ENCODE measurements at regions not wholly inside any gene's neighbourhood (a gene's known extent, or its start where the extent isn't known, plus 50 kb on each side); places are given as distances from the start of the nearest gene placed in this dataset.

DNA sequence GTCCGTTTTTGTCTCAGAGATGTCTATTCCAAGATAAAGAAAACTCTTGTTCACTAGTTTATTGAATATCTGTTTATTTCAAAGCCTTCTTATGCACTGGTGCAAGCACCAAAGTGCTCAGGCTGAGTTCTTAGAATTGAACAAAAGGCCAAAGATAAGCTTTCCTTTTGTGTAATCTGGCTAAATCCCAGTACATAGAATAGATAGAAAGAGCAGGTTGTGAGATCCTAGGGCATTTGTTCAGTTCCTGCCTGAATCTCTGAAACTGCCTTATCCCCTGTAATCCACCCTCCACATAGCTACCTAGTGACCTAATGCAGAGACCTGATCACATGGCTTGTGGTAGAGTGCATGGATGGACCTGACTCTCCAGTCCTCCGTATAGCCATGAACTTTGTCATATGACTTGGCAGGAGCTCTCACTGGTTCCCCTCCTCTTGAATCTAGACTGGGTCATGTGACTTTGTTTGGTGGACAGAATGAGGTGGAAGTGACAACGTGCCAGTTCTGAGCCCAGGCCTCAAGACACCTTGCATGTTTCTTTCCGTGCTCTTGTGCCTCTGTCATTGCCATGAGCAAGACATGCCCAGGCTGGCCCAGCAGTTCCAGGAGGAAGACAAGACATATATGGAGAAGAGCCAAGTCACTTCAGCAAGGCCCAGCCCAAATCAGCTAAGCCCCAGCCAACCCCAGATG is 139.3 kb upstream of the SHB start:
- no peak overlapping the region for H3K18ac ChIP-seq (ENCODE audit: extremely low read depth, low read length)
- H2BK20ac ChIP-seq (ENCODE audit: low read length) = no peak overlapping the region
- no peak overlapping the region for H2AK5ac ChIP-seq (ENCODE audit: low read depth, low read length)
- H3K4ac ChIP-seq (replicated peaks; ENCODE audit: insufficient read length, low read depth, low read length) = no peak overlapping the region
- H3K4me1 ChIP-seq (replicated peaks in 1 of 4; ENCODE audit: control insufficient read depth in 3 of 4, insufficient read depth in 4 of 4, low read length in 3 of 4) = no peaks in the 10 kb centered on the region
- H2BK15ac ChIP-seq (ENCODE audit: low read length) = no peak overlapping the region
- 82% methylated on average over 4 of the region's 4 CpGs; no CpG with 5 or more reads in 1 of the 2 experiments for WGBS, 2 experiments (ENCODE audit: extremely low coverage in 1 of 2, insufficient coverage in 1 of 2, insufficient read length in 1 of 2, insufficient replicate concordance in 2 of 2, low coverage in 1 of 2, low lambda C conversion rate in 2 of 2, missing lambda C conversion rate in 1 of 2)
- H3K4me2 ChIP-seq (ENCODE audit: insufficient read depth in 1 of 2, low read depth in 2 of 2, low read length in 2 of 2) = no peak overlapping the region
- no peak overlapping the region for H3K9ac ChIP-seq (replicated peaks in 1 of 4; ENCODE audit: extremely low read depth in 1 of 4, low read depth in 3 of 4, low read length in 3 of 4)
- CTCF ChIA-PET (ENCODE audit: partially characterized antibody) = interaction anchor here (0.7 to 2.2 kb wide), 5 partner anchors 17 to 120 kb away, joined by 3 to 6 read pairs (median 4); no protein-coding TSS in a partner anchor
- H3K27me3 ChIP-seq (replicated peaks in 1 of 4; ENCODE audit: control insufficient read depth in 3 of 4, extremely low read depth in 1 of 4, insufficient read depth in 3 of 4, low read length in 3 of 4) = peaks cover 37 to 64% (median 59%) of the 10 kb centered on the region in 4 experiments
- H2BK5ac ChIP-seq (ENCODE audit: low read depth, low read length) = no peak overlapping the region
- H3K27ac ChIP-seq (ENCODE audit: low read depth, low read length) = no peak overlapping the region
- H3K4me3 ChIP-seq (ENCODE audit: extremely low read depth in 1 of 4, insufficient read depth in 2 of 4, low read depth in 3 of 4, low read length in 4 of 4) = no peak overlapping the region
- H3K14ac ChIP-seq (ENCODE audit: insufficient read length) = no peak overlapping the region
- H4K91ac ChIP-seq (replicated peaks; ENCODE audit: insufficient read length, low read length) = no peak overlapping the region
- no peak overlapping the region for H3K56ac ChIP-seq (replicated peaks; ENCODE audit: insufficient read length, low read depth, low read length)
- H4K20me1 ChIP-seq (replicated peaks in 1 of 2; ENCODE audit: control insufficient read depth in 1 of 2, insufficient read depth in 2 of 2, low read length in 2 of 2) = peaks cover 9 to 14% of the 10 kb centered on the region in 2 experiments
- H3K23me2 ChIP-seq (ENCODE audit: low read depth, low read length) = no peaks in the 10 kb centered on the region
- POLR2A ChIA-PET (ENCODE audit: partially characterized antibody) = no interaction called here
- H4K5ac ChIP-seq (ENCODE audit: insufficient read length, low read depth, low read length) = no peak overlapping the region
- no peak overlapping the region for H3K23ac ChIP-seq (ENCODE audit: insufficient read length)
- H3K36me3 ChIP-seq (ENCODE audit: control insufficient read depth in 2 of 4, insufficient read depth in 4 of 4, low read length in 3 of 4) = no peaks in the 10 kb centered on the region
- peaks cover 0 to 2% of the 10 kb centered on the region in 2 experiments; a peak in 1 of 4 replicates for H3K9me3 ChIP-seq (ENCODE audit: insufficient read depth in 2 of 2, low read depth in 1 of 2, low read length in 1 of 2)
- no peak overlapping the region for H2AFZ ChIP-seq (ENCODE audit: low read length)
- H2BK12ac ChIP-seq (ENCODE audit: low read depth, low read length) = no peak overlapping the region
- H3K79me1 ChIP-seq (ENCODE audit: low read depth, low read length) = no peaks in the 10 kb centered on the region
- no peak for TF ChIP-seq SIN3A (conservative IDR thresholded peaks at IDR 0.05 in 1 of 2, IDR thresholded peaks at IDR 0.05 in 1 of 2; ENCODE audit: low read depth in 1 of 2, low read length in 2 of 2)
- FAIRE-seq (no peak), DNase-seq (ENCODE audit: low read depth in 1 of 2, low spot score in 2 of 2) (peak in 1 of 2 experiments; percentile 11)
- H4K8ac ChIP-seq (ENCODE audit: extremely low read depth, insufficient read depth, low read length) = no peak overlapping the region
- H3K79me2 ChIP-seq (ENCODE audit: control insufficient read depth in 1 of 2, insufficient read depth in 2 of 2, low read length in 2 of 2) = no peaks in the 10 kb centered on the region
- H2BK120ac ChIP-seq (replicated peaks; ENCODE audit: low read depth, low read length) = no peak overlapping the region

Measured in H1 (cell line).